H1 (cell line): ENCODE measurements at regions not wholly inside any gene's neighbourhood (a gene's known extent, or its start where the extent isn't known, plus 50 kb on each side); places are given as distances from the start of the nearest gene placed in this dataset.

Source experiments
- CREB1 ChIP-seq: IDR thresholded peaks from 2 replicates; pipeline ENCODE4 v1.6.1; 2012; ENCODE audit warnings: inconsistent platforms
- EP300 ChIP-seq, 2 experiments: IDR thresholded peaks; 1 replicate in 1 of 2; 2 replicates in 1 of 2; pipeline ENCODE4 v1.6.1; 2011 to 2012; ENCODE audit warnings: low read depth in 2 of 2, low read length in 2 of 2, mild to moderate bottlenecking in 2 of 2, borderline replicate concordance in 1 of 2, inconsistent platforms in 1 of 2, moderate library complexity in 1 of 2
- NRF1 ChIP-seq: IDR thresholded peaks from 2 replicates; pipeline ENCODE4 v1.6.1; 2011; ENCODE audit warnings: mild to moderate bottlenecking, low read depth, low read length, improper control_type of control experiment
- TF ChIP-seq, protein P1 (sequence below), 3 experiments: IDR thresholded peaks; 1 replicate in 2 of 3; 2 replicates in 1 of 3; pipeline versions ENCODE4 v1.5.1 to v1.6.1; 2011; ENCODE audit warnings: low read length in 3 of 3, mild to moderate bottlenecking in 3 of 3, inconsistent platforms in 2 of 3, low read depth in 1 of 3, moderate library complexity in 1 of 3; ENCODE audit not compliant: insufficient read depth in 1 of 3; ENCODE audit errors: control extremely low read depth in 1 of 3

DNA sequence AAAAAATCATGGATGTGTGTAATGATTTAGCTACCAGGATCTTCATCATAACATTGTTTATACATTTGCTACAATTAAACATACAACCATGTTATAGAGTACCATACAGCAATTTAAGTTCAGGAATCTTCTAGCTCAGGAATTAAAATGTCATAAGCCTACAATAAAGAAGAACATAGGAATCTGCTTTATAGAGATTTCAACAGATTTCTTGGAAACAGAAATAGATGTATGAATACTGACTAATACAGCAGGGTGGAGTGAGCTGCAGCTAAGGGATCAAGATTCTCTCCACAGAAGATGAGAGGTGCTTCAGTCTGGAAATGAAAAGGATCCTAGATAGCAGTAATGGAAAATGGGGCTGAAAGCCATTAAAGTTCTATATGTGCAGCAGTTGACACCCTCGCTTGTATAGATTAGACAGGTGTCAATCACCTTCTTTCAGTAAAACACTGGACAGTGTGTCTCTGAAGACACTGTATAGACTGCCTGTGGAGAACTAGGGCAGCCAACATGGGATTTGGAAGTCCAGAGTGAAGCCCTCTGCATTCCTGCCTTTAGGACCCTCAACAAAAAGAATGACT lies 73.9 kb downstream of the DNTTIP2 start (continued):
- TF ChIP-seq, protein P1, sequence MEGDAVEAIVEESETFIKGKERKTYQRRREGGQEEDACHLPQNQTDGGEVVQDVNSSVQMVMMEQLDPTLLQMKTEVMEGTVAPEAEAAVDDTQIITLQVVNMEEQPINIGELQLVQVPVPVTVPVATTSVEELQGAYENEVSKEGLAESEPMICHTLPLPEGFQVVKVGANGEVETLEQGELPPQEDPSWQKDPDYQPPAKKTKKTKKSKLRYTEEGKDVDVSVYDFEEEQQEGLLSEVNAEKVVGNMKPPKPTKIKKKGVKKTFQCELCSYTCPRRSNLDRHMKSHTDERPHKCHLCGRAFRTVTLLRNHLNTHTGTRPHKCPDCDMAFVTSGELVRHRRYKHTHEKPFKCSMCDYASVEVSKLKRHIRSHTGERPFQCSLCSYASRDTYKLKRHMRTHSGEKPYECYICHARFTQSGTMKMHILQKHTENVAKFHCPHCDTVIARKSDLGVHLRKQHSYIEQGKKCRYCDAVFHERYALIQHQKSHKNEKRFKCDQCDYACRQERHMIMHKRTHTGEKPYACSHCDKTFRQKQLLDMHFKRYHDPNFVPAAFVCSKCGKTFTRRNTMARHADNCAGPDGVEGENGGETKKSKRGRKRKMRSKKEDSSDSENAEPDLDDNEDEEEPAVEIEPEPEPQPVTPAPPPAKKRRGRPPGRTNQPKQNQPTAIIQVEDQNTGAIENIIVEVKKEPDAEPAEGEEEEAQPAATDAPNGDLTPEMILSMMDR (IDR thresholded peaks at IDR 0.05; ENCODE audit: control extremely low read depth in 1 of 3, insufficient read depth in 1 of 3, low read depth in 1 of 3, low read length in 3 of 3): no peak
- TF ChIP-seq EP300 (IDR thresholded peaks at IDR 0.05; ENCODE audit: borderline replicate concordance in 1 of 2, low read depth in 2 of 2, low read length in 2 of 2) (no peak), CREB1 (no peak), NRF1 (no peak)
